GM18873 (cell line): ENCODE measurements at regions not wholly inside any gene's neighbourhood (a gene's known extent, or its start where the extent isn't known, plus 50 kb on each side); places are given as distances from the start of the nearest gene placed in this dataset.

Source experiments
- ATAC-seq: cut with Tn5 transposase; IDR thresholded peaks from one replicate; pipeline ENCODE4 v1.9.1; 2021; ENCODE audit warnings: mild to moderate bottlenecking, moderate library complexity, moderate number of reproducible peaks; ENCODE audit not compliant: unreplicated experiment, low FRiP score

GRCh38 chr12:4857472-4858291, 52.0 kb upstream of the KCNA1 start:
- ATAC-seq, result no peak

- ATAC-seq, result no peak
Measured at GRCh38 chr12:4858386-4858785, 51.3 kb upstream of the KCNA1 start.

GRCh38 chr12:4859478-4860210, 50.1 kb upstream of the KCNA1 start:
- ATAC-seq, result no peak
